SW480 (cell line): ENCODE measurements at regions not wholly inside any gene's neighbourhood (a gene's known extent, or its start where the extent isn't known, plus 50 kb on each side); places are given as distances from the start of the nearest gene placed in this dataset.

Source experiments
- DNase-seq: peaks from one replicate; pipeline ENCODE4 v3.0.0-alpha.2; 2016; ENCODE audit warnings: low spot score

GRCh38 chr10:61356354-61356753, 96.8 kb downstream of the TMEM26 start:
- no peak for DNase-seq

DNA sequence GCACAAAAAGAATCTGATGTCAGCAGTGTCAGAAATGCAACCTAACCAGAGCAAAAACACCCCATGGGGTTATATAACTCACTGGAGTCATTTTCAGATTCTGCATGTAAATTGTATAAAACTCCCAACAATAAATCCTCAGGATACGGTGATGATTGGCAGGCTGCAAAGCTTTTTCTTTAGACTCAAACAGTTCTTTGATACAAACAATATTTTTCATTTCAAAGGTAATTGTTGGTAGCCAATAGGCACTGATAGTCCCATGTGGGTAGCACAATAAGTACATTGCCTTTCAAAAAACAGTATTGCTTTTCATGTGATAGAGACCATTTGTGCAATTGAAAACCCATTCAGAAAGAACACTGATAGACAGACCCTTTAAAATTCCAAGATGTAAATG, 98.0 kb downstream of the TMEM26 start:
- DNase-seq, result no peak

DNA sequence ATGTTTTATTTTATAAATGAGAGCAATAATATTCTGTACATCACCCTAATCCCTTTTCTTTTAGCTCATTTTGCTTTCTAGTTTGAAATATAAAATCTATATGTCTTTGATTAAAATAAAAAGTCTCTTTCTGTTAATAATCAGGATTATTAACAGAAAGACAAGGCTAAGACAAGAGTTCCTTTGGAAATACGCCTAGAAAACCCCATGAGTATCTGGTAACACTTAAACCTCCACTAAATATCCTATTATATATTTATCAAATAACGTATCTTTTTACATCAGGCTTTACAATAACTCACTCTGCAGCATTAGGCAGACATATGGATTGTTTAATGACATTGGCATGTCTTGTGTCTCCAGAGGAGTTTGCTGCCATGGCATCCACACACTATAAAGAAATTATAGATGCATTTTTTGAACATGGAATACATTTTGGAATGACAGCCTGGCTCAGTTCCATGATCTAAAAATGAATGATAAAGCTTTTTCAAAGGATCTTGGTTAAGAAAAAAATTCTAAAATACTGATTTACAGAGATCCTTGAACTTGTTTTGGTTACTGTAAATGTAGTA, 98.7 kb downstream of the TMEM26 start:
- DNase-seq, result no peak

DNA sequence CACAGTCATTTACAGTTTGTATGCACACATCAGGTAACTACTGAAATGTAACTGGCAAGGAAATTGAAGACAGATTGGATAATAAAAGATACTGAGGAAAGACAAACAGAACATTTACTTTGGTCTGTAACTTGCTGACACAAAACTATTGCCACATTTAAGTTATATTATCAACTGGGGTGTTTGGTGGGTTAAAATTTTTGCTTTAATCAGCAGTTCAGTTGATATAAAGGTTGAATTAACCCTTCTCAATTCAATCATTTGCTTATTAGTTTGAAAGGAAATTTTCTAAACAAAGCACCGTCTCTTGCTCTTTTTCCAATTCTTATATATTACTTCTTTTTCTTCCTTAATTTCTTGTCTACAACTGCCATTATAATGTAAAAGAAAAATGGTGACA, 102.4 kb downstream of the TMEM26 start:
- DNase-seq, result no peak

- DNase-seq, result no peak
These were observed 103.1 kb downstream of the TMEM26 start for GRCh38 chr10:61350068-61350467.

- no peak for DNase-seq
These were observed 106.3 kb downstream of the TMEM26 start for GRCh38 chr10:61346796-61347413.

GRCh38 chr10:61343796-61344195, 109.4 kb downstream of the TMEM26 start:
- DNase-seq, result no peak

GRCh38 chr10:61342858-61343572, 110.2 kb downstream of the TMEM26 start:
- no peak for DNase-seq

- DNase-seq, result no peak
These were observed 112.2 kb downstream of the TMEM26 start for GRCh38 chr10:61341008-61341407.

DNA sequence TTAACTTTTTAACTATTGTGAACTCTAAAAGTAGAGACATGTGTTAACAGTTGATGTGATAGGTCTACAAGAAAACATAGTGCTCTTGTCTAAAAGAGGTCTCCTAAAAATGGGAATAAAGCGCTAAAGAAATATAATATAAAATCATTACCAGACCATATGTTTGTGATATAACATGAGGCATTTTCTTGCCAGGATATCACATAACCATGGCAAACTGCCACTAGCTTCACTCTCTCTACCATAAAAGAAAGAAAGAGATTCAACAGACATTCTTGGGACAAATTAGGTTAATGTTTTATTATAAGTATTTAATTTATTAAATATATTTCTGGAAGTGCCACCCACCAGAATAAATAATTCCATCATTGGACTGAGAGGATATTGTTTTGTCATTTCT, 115.0 kb downstream of the TMEM26 start:
- DNase-seq, result no peak

DNA sequence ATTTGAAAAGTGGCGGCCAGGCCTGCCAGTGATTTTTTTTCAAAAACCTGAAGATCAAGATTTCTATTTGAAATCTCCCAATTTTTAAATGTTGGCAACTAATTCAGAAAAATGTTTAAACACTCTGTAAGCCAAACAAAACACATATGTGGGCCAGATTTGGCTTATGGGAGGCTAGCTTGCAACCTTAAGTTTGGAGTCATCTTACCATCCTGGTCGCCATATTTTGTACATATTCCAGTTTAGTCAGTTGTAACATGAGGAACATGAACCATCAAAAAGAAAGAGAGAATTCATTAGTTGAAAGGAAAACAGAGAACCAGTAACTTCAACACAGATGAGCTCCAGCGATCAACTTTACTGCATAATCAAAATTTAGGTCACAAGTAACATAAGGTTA, 115.4 kb downstream of the TMEM26 start:
- no peak for DNase-seq

- no peak for DNase-seq
These were observed 116.3 kb downstream of the TMEM26 start for GRCh38 chr10:61336831-61337230.

GRCh38 chr10:61335359-61335758, 117.8 kb downstream of the TMEM26 start:
- no peak for DNase-seq

GRCh38 chr10:61332581-61332980, 120.6 kb downstream of the TMEM26 start:
- no peak for DNase-seq

- DNase-seq, result no peak
These were observed 122.5 kb downstream of the TMEM26 start for GRCh38 chr10:61330669-61331068.

GRCh38 chr10:61329854-61330253, 123.3 kb downstream of the TMEM26 start:
- no peak for DNase-seq

DNA sequence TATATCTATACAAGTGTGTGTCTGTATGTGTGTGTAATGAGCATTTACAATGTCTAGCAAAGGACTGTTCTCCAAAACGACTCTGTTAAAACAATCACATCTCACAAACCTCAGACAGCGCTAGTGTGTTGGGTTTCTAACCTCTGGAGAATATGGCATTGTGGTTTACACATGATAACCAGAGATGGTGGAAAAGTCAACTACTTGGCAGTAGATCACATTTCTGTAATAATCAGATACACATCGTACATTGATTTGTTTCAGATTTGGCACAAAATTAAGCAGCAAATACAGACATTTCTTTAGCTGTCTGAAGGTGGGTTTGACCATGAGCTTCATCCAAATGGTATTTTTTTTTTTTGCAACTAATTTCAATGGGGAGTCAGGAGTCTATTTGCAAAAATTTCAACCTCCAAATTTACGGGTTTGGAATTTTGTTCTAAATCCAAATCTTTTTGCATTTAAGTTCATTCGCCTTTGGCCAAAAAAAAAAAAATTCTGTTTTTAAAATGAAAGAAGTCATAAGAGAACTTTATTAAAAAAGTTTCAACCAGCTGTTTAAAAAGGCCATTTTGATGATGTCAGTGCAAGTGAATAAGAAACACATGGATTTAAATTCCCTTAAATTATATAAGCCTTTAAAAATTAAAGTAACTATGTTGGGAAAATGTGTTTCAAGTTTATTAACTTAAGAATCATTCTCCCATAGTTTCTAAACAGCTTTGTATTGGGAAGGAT, 127.8 kb downstream of the TMEM26 start:
- no peak for DNase-seq

GRCh38 chr10:61323726-61324125, 129.5 kb downstream of the TMEM26 start:
- no peak for DNase-seq

DNA sequence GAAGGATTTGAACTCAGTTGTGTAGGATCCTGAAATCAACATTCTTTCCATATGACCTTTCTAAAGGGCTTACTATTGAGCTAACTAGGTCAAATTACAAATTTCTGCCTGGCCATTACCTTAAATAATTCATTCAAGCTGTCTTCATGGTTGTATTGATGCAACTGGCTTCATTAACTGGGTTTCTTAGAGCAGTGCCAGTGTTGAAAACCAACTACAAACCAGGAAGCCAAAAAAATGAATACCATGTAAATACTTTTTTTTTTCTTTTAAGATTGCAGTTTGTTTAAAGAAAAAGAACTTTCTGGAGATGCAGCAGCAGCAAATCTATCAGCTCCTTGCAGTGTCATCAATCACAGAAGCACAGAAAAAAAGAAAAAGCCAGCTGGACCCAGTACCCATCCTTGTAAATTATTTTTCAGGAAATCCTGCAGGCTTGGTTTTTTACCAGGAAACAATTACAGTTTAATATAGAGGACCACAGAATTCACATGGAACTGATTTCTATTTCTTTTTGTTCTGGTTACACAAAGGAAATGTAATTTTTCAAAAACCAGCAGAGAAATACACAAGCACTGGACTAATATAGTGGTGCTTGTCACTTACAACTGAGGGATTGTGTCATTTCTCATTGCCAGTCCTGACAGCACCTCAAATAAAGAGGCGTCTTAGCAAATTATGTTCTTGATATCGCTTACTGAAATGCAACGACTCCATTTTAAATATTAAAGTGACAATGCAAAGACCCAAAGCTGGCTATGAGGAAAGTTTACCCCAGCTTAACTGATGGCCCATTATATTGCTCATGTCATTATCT, 131.9 kb downstream of the TMEM26 start:
- DNase-seq, result no peak

DNA sequence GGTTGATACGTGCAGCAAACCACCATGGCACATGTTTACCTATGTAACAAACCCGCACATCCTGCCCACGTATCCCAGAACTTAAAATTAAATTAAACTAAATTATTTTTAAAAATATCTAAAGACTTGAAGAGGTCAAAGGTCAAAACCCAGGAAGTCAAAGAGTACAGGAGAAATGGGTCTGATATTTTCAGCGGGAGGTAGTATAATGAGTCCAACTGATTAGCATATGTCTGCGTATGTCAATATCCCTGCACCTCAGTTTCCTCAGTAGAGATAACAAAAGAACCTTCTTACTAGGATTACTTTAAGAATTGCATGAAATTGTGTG, 133.0 kb downstream of the TMEM26 start:
- DNase-seq, result no peak

DNA sequence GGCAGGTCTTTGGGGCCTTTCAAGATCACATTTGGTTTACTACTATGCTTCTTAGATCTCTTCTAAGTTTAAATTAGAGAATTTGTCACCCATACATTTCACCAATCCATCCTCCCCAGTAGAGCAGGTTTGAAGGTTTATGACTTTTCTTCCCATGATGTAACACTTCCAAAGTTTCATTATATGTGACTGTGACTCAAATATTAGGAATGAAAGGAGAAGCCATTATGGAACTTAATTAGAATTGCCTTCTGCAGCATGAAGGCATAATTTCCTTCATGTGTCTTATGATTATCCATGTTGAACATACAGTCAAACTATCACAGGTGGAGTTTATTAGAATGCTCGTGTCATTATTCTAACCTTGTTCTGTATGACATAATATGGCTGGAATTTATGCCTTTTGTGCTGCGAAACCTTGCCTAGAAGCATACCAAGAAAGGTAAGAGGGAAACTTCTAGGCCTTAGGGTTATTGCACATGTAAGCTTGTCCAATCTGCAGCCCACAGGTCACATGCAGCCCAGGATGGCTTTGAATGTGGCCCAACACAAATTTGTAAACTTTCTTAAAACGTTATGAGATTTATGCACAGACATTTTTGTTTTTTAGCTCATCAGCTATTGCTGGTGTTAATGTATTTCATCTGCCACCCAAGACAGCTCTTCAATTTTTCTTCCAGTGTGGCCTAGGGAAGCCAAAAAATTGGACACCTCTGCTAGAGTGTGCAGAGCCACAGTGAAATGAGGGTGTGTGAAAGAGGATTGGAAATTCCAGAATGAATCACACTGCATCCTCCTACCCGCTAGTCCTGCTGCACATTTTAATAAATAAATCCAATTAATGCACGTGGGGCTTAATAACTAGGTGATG, 133.6 kb downstream of the TMEM26 start:
- no peak for DNase-seq
